Ishikawa (cell line): ENCODE measurements at regions not wholly inside any gene's neighbourhood (a gene's known extent, or its start where the extent isn't known, plus 50 kb on each side); places are given as distances from the start of the nearest gene placed in this dataset.

ENCODE experiments used
- CEBPB ChIP-seq: IDR thresholded peaks from 2 replicates; pipeline ENCODE4 v1.6.1; 2012
- CREB1 ChIP-seq: IDR thresholded peaks from 2 replicates; pipeline ENCODE4 v1.6.1; 2012; ENCODE audit warnings: low read depth
- EGR1 ChIP-seq: IDR thresholded peaks from 2 replicates; pipeline ENCODE4 v1.6.1; 2012
- EP300 ChIP-seq: IDR thresholded peaks from 2 replicates; pipeline ENCODE4 v1.6.1; 2012; ENCODE audit warnings: borderline replicate concordance
- FOXM1 ChIP-seq: IDR thresholded peaks from 2 replicates; pipeline ENCODE4 v1.6.1; 2012; ENCODE audit warnings: low read depth, borderline replicate concordance
- MAX ChIP-seq: IDR thresholded peaks from 2 replicates; pipeline ENCODE4 v1.6.1; 2012
- NFIC ChIP-seq: IDR thresholded peaks from 2 replicates; pipeline ENCODE4 v1.6.1; 2012
- RAD21 ChIP-seq: IDR thresholded peaks from 2 replicates; pipeline ENCODE4 v1.6.1; 2012; ENCODE audit warnings: low read depth
- REST ChIP-seq: IDR thresholded peaks from 2 replicates; pipeline ENCODE4 v1.6.1; 2012; ENCODE audit warnings: low read depth, mild to moderate bottlenecking
- TCF12 ChIP-seq: IDR thresholded peaks from 2 replicates; pipeline ENCODE4 v1.6.1; 2012; ENCODE audit warnings: low read depth
- YY1 ChIP-seq: IDR thresholded peaks from 2 replicates; pipeline ENCODE4 v1.6.1; 2012; ENCODE audit warnings: low read depth
- TF ChIP-seq, protein P1 (sequence below): IDR thresholded peaks from 2 replicates; pipeline ENCODE4 v1.6.1; 2012

- TF ChIP-seq MAX (no peak), EP300 (no peak), RAD21 (no peak), FOXM1 (no peak), CEBPB (no peak), CREB1 (no peak), NFIC (no peak), YY1 (no peak), TCF12 (no peak), EGR1 (no peak), REST (no peak)
- TF ChIP-seq, protein P1, sequence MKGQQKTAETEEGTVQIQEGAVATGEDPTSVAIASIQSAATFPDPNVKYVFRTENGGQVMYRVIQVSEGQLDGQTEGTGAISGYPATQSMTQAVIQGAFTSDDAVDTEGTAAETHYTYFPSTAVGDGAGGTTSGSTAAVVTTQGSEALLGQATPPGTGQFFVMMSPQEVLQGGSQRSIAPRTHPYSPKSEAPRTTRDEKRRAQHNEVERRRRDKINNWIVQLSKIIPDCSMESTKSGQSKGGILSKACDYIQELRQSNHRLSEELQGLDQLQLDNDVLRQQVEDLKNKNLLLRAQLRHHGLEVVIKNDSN: no peak
These were observed 65.1 kb upstream of the TSC22D2 start for GRCh38 chr3:150342896-150343467.
